ENCODE measurements at regions not wholly inside any gene's neighbourhood (a gene's known extent, or its start where the extent isn't known, plus 50 kb on each side); places are given as distances from the start of the nearest gene placed in this dataset.
"Not testable (repeated sequence)": the region's sequence is repeated elsewhere in the genome, so short reads cannot be mapped to it uniquely, and the experiment has no call there.

DNA sequence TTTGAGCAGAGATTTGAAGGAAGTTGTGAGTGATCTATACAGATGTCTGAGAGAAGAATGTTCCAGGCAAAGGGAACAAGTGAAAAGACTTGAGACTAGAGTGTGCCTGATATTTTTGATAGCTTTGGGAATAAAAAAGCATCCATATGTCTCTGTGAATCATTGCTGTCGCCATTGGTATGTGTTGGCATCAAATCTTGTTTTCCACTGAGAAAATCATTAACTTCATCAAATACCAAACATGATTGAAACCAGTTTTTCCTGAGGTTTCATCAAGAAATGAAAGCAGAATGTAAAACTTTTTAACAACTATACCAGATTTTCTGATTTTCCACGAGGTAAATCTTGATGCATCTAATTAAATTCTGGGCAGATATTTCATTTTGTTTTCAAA is 862.6 kb downstream of the DIAPH3 start:
- DNase-seq (ENCODE audit: low read depth), result no peak

DNA sequence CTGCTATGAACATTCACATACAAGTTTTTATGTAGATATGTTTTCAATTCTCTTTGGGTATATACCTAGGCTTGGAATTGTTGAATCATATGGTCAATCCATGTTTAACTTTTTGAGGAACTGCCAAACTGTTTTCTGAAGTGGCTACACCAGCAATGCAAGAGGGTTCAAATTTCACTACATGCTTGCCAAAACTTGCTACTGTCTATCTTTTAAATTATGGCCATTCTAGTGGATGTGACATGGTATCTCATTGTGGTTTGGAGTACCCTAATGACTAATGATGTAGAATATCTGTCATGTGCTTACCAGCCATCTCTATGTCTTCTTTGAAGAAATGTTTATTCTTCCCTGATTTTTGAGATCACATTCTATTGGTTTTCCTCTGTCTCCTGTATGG is 860.3 kb downstream of the DIAPH3 start:
- no peak for DNase-seq (ENCODE audit: low read depth)

- no peak for DNase-seq (ENCODE audit: low read depth)
These were observed 859.1 kb downstream of the DIAPH3 start for GRCh38 chr13:59304596-59304995.

GRCh38 chr13:59305896-59306295 is 857.8 kb downstream of the DIAPH3 start:
- DNase-seq (ENCODE audit: low read depth), result no peak

DNA sequence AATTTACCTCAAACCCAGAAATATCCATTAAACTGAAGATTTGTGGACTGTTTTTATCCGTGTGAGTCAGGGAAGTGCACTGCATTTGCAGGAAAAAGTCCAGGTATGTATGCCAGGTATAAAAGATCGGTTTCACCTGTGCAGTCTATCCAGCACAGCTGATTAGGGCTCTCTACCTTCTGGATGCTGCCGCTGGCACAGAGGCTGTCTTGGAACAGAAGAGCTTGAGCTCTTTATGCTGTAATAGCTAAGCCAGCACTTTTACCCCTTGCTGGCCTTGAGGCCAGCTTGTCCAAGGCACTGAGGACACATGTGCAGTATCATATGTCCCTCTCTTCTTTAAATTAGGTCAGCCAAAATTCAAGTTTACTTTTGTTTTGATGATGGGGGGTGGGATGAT is 851.0 kb downstream of the DIAPH3 start:
- DNase-seq (ENCODE audit: low read depth), result no peak

DNA sequence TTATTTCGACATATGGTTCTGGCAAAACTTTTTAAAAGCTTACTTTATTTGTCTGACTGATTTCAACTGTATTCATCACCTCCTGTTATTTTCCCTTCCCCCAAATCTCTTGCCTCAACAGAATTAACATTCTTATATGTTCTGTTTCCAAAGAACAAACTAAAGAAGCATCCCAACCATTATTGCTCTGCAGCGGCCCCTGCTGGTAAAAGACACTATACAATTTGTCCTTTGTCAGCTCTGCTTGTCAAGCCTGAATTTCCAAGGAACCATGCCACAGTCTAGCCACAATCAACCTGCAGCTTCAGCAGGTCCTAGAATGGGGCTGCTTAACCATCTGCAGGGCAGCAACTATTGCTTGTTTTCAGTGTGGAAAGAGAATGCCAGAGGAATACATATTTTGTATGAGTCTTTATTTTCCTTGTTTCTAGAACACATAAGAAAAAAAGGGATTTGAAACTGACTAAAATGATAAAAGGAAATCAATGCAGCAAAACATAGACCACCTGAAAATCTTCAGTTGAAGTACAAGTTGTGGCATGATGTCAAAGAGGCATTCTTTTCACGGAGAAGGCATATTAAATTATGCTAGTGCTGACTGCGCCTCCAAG is 845.3 kb downstream of the DIAPH3 start:
- DNase-seq (ENCODE audit: low read depth), result peak; percentile 19

DNA sequence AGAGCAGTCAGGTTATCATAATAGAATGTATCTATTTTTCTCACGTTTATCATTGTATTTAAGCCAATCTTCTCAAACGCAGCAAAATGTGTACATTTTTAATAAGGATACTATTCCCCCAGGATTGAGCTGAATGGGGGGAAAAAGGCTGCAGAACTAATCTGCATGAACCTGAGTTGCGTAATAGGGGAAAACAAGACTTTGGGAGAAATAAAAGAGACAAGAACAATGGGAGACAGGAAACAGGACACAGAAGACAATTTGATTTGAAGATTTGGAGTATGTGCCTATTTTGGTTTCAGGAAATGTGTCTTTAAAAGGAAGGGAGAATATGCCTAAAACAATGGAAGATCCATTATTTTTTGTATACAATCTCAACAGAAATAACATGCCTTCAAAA is 844.5 kb downstream of the DIAPH3 start:
- DNase-seq (ENCODE audit: low read depth), result no peak

DNA sequence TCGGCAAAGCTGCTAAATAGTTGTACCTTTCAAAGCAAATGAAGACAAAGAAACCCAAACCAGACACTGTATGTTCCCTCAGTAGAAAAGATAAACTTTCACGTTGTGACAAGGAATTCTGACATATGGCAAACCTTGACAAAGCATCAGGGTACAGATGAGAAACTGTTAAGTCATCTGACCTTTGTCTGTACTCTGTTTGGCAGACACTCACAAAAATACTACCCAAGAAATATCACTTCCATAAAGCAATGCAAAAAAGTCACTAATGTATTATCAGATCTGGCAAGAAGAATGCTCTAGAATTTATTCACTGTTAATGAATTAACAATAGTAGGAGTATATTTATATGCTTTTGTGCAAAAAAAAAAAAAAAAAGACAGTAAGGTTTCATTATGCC is 843.7 kb downstream of the DIAPH3 start:
- DNase-seq (ENCODE audit: low read depth), result no peak

DNA sequence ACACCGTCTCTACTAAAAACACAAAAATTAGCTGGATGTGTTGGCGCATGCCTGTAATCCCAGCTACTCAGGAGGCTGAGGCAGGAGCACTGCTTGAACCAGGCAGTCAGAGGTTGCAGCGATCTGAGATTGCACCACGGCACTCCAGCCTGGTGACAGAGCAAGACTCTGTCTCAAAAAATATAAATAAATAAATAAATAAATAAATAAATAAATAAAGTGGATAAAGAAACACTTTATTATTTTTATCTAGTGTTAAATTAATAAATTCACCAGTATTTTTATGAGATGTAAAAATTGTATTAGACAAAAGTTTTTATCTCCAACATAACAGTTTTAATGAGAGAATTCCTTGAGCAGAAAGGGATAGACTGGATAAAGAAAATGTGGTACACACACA is 839.3 kb downstream of the DIAPH3 start:
- not testable (repeated sequence) for DNase-seq (ENCODE audit: low read depth)

- DNase-seq (ENCODE audit: low read depth), result no peak
These were observed 837.0 kb downstream of the DIAPH3 start for GRCh38 chr13:59326717-59327116.

GRCh38 chr13:59330764-59331163 is 833.0 kb downstream of the DIAPH3 start:
- no peak for DNase-seq (ENCODE audit: low read depth)

DNA sequence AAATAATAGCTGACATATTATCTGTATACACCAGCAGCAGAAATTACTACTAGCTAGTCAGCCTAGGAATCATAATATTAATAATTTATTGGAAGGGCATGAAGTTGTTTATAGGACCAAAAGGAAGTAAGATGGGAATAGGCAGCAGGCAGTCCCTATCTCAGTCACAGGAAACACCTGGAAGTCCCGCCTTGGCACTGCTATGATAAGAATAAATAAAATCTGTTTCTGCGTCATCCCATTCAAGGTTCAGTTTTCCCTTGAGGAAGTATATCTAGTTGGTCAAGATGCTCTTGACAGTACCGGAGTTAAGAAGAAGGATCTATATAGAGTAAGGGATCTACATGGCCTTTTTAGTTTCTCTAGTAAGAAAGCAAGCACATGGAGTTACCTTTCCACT is 830.8 kb downstream of the DIAPH3 start:
- no peak for DNase-seq (ENCODE audit: low read depth)

DNA sequence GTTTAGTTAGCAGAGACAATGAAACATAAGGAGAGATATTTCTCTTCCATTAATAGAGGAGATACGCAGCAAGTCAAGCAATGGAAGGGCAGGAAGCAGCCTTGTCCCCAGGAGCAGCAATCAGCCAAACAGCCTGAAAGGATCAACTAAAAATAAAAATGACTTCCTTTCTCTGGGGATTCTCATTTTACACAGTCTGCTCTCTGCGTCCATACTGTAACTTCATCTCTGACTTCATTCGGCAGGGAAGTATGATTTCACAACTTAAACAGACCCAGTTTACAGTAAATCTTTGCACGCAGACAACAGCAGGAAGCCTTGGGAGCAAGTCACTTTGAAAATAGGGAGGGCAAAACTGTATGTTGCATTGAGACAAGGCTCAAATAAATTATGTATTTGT is 826.7 kb downstream of the DIAPH3 start:
- no peak for DNase-seq (ENCODE audit: low read depth)

GRCh38 chr13:59340151-59340550 is 823.6 kb downstream of the DIAPH3 start:
- DNase-seq (ENCODE audit: low read depth), result no peak

- no peak for DNase-seq (ENCODE audit: low read depth)
These were observed 823.1 kb downstream of the DIAPH3 start for GRCh38 chr13:59340581-59340980.

GRCh38 chr13:59342400-59342799 is 821.3 kb downstream of the DIAPH3 start:
- no peak for DNase-seq (ENCODE audit: low read depth)

DNA sequence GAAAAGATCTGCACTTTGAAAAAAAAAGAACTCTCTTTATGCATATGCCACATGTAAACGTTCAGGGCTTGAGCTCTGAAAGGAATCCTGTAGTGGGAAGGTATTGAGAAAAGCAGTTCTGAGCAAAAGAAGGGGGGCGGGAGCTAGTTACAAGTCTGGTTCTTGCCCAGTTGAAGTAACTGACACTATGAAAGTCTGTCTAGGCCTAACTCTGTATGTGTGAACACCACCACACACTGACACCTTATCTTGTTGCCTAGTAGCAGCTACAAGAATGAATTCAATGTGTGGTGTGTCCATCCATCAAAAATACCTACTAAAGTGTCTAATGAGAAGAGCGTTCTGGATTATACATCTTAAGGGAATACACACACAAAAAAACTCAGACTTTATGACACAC is 820.6 kb downstream of the DIAPH3 start:
- no peak for DNase-seq (ENCODE audit: low read depth)

- no peak for DNase-seq (ENCODE audit: low read depth)
These were observed 819.5 kb downstream of the DIAPH3 start for GRCh38 chr13:59343993-59344822.

DNA sequence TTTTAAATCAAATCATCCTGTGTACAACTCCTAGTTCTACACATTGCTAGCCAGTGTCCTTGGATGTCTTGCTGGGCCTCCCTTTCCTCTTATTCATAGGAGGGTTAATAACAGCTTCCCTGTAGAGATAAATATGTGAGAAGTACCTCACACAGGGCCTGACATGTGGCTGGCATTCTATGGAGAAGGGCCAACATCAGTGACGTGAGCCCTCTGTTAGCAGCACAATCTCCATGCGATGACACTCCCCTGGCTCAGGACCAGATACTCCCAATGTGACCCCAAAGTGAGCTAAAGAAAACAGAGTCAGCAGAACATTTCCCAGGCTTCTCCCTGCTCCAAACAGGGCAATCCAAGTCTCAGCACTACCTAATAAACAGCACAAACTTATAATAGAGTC is 818.4 kb downstream of the DIAPH3 start:
- DNase-seq (ENCODE audit: low read depth), result no peak

GRCh38 chr13:59346999-59347723 is 816.6 kb downstream of the DIAPH3 start:
- DNase-seq (ENCODE audit: low read depth), result no peak

GRCh38 chr13:59348617-59349016 is 815.1 kb downstream of the DIAPH3 start:
- no peak for DNase-seq (ENCODE audit: low read depth)

DNA sequence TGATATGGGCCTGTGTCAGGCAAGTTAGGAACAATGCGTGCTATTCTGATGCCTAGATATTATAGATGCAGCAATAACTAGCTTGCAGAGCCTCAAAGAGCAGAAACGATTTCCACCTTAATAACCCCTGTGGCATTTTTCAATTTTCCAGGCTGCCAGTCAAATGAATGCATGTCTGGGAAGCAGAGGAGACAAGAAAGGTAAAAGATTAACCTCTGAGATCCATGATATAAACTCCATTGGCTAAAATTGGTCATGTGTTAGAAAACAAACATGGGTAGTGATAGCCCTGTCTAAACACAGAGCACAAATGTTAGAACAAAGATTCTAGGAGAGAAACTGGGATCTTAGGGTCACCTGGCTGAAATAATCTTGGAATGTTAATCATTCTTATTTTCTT is 811.1 kb downstream of the DIAPH3 start:
- no peak for DNase-seq (ENCODE audit: low read depth)

- DNase-seq (ENCODE audit: low read depth), result no peak
These were observed 808.9 kb downstream of the DIAPH3 start for GRCh38 chr13:59354665-59355369.

Data from activated T-helper 9 cell treated with anti-CD3 and anti-CD28 coated beads, Interleukin-2, amount 50 U/mL, for 16 hours (primary cell).